ENCODE measurements at regions not wholly inside any gene's neighbourhood (a gene's known extent, or its start where the extent isn't known, plus 50 kb on each side); places are given as distances from the start of the nearest gene placed in this dataset.

GRCh38 chr2:192551760-192552159 is 357.0 kb upstream of the TMEFF2 start (continued):
- no peak for TF ChIP-seq CHD7 (IDR thresholded peaks at IDR 0.05; ENCODE audit: insufficient replicate concordance, low read length)
- TF ChIP-seq CTCF (IDR thresholded peaks at IDR 0.05; ENCODE audit: control extremely low read depth in 1 of 3, insufficient read depth in 1 of 3, low read depth in 1 of 3, low read length in 3 of 3): peak; percentile 26 to 39 (median 33); a peak in 3 of 4 replicates
- TF ChIP-seq SP2 (IDR thresholded peaks at IDR 0.05; ENCODE audit: low read length): no peak
- TF ChIP-seq JUN (IDR thresholded peaks at IDR 0.05; ENCODE audit: low read depth, low read length): no peak
- no peak for TF ChIP-seq SUZ12 (IDR thresholded peaks at IDR 0.05; ENCODE audit: low read length)
- no peak for TF ChIP-seq TBP (IDR thresholded peaks at IDR 0.05; ENCODE audit: low read depth, low read length)
- TF ChIP-seq CHD2 (IDR thresholded peaks at IDR 0.05; ENCODE audit: low read length): no peak
- TF ChIP-seq RAD21 (IDR thresholded peaks at IDR 0.05 in 1 of 2, conservative IDR thresholded peaks at IDR 0.05 in 1 of 2; ENCODE audit: low read depth in 2 of 2, low read length in 2 of 2): peak; percentile 15 to 33; a peak in 3 of 4 replicates
- TF ChIP-seq HDAC2 (IDR thresholded peaks at IDR 0.05; ENCODE audit: borderline replicate concordance in 1 of 2, low read depth in 2 of 2, low read length in 2 of 2): no peak
